B cell (primary cell): ENCODE measurements at regions not wholly inside any gene's neighbourhood (a gene's known extent, or its start where the extent isn't known, plus 50 kb on each side); places are given as distances from the start of the nearest gene placed in this dataset.

Experiments used
- ATAC-seq: fragments of 200-7000 bp; cut with Tn5 transposase; one replicate; pipeline ENCODE4 v1.10.0; 2021; ENCODE audit warnings: low read depth, mild to moderate bottlenecking, moderate number of reproducible peaks, moderate library complexity
- CTCF ChIA-PET: fragments of 350-600 bp; sonication (Branson Sonifier 250); formaldehyde crosslinking; loops from one replicate; lab custom pipeline; 2021; ENCODE audit warnings: antibody characterized with exemption, inconsistent platforms; lab: Charles Lee
- POLR2A ChIA-PET: fragments of 350-600 bp; sonication (Branson Sonifier 250); formaldehyde crosslinking; loops from one replicate; lab custom pipeline; 2021; ENCODE audit warnings: antibody characterized with exemption; lab: Charles Lee
- DNase-seq: peaks from one replicate; pipeline ENCODE4 v3.0.0; 2013
- H2AFZ ChIP-seq: 2 replicates; pipeline ENCODE4 v1.6.1; 2012; ENCODE audit warnings: mild to moderate bottlenecking, low read depth, low read length; ENCODE audit not compliant: insufficient read depth, poor library complexity, severe bottlenecking
- H3K27ac ChIP-seq, 2 donors: 1 replicate in 1 of 2; 2 replicates in 1 of 2; pipeline ENCODE4 v1.5.1; 2012 to 2013; ENCODE audit warnings: low read length in 2 of 2, mild to moderate bottlenecking in 2 of 2, moderate library complexity in 1 of 2
- H3K27me3 ChIP-seq, 4 experiments: fragments of 200-600 bp in 1 of 4; sonication (generic) in 1 of 4; replicated peaks in 1 of 4; 1 replicate in 2 of 4; 2 replicates in 2 of 4; pipeline versions ENCODE4 v1.6.1 to v1.7.0; 2013 to 2016; ENCODE audit warnings: low read length in 3 of 4, mild to moderate bottlenecking in 2 of 4, mixed read lengths in 1 of 4, moderate library complexity in 1 of 4; ENCODE audit not compliant: insufficient read depth in 4 of 4, control insufficient read depth in 3 of 4; ENCODE audit errors: control extremely low read depth in 1 of 4
- H3K36me3 ChIP-seq, 2 experiments: replicated peaks in 1 of 2; 1 replicate in 1 of 2; 2 replicates in 1 of 2; pipeline versions ENCODE4 v1.6.1 to v1.7.1; 2013; ENCODE audit warnings: low read length in 1 of 2; ENCODE audit not compliant: insufficient read depth in 2 of 2, control insufficient read depth in 1 of 2; ENCODE audit errors: control extremely low read depth in 1 of 2, extremely low read depth in 1 of 2
- H3K4me1 ChIP-seq, 2 donors: fragments of 200-600 bp in 1 of 2; sonication (generic) in 1 of 2; 1 replicate in 1 of 2; 2 replicates in 1 of 2; pipeline versions ENCODE4 v1.5.1 to v1.6.1; 2013 to 2017; ENCODE audit warnings: low read length in 2 of 2; ENCODE audit not compliant: control insufficient read depth in 2 of 2, insufficient read depth in 2 of 2
- H3K4me2 ChIP-seq: replicated peaks from 2 replicates; pipeline ENCODE3; 2012; ENCODE audit warnings: mild to moderate bottlenecking, low read depth, low read length; ENCODE audit not compliant: poor library complexity, severe bottlenecking
- H3K4me3 ChIP-seq, 5 experiments: fragments of 200-600 bp in 1 of 5; sonication (generic) in 1 of 5; 1 replicate in 3 of 5; 2 replicates in 2 of 5; pipeline versions ENCODE4 v1.5.1 to v1.7.0; 2011 to 2016; ENCODE audit warnings: low read length in 4 of 5, mild to moderate bottlenecking in 4 of 5, low read depth in 2 of 5, control low read depth in 1 of 5, moderate library complexity in 1 of 5; ENCODE audit not compliant: insufficient read depth in 1 of 5; ENCODE audit errors: control extremely low read depth in 1 of 5, extremely low read depth in 1 of 5
- H3K79me2 ChIP-seq: fragments of 200-600 bp; sonication (generic); one replicate; pipeline ENCODE4 v1.6.0; 2016; ENCODE audit warnings: low read length; ENCODE audit not compliant: control insufficient read depth, insufficient read depth
- H3K9ac ChIP-seq: fragments of 200-600 bp; sonication (generic); 2 replicates; pipeline ENCODE4 v1.6.1; 2017; ENCODE audit warnings: mild to moderate bottlenecking, low read length, moderate library complexity
- H3K9me3 ChIP-seq, 3 donors: one replicate each; pipeline versions ENCODE4 v1.6.1 to v1.7.1; 2013; ENCODE audit warnings: low read length in 2 of 3; ENCODE audit not compliant: control insufficient read depth in 2 of 3, insufficient read depth in 1 of 3; ENCODE audit errors: control extremely low read depth in 1 of 3
- H4K20me1 ChIP-seq: 2 replicates; pipeline ENCODE4 v1.6.0; 2012; ENCODE audit warnings: mild to moderate bottlenecking, low read length; ENCODE audit not compliant: insufficient read depth, control insufficient read depth, poor library complexity, severe bottlenecking
- H3K27ac Mint-ChIP-seq: one replicate; pipeline ENCODE4 v1.8.0; 2021; ENCODE audit warnings: mixed read lengths
- H3K27me3 Mint-ChIP-seq: one replicate; pipeline ENCODE4 v1.8.0; 2021; ENCODE audit warnings: mixed read lengths
- H3K4me1 Mint-ChIP-seq: one replicate; pipeline ENCODE4 v1.8.0; 2021; ENCODE audit warnings: mixed read lengths
- H3K4me3 Mint-ChIP-seq: one replicate; pipeline ENCODE4 v1.8.0; 2021; ENCODE audit warnings: mixed read lengths
- H3K9me3 Mint-ChIP-seq: one replicate; pipeline ENCODE4 v1.8.0; 2022; ENCODE audit warnings: mixed read lengths; ENCODE audit not compliant: insufficient read depth
- EZH2 ChIP-seq: IDR thresholded peaks from 2 replicates; pipeline ENCODE4 v1.6.1; 2012; ENCODE audit warnings: borderline replicate concordance, low read depth, mild to moderate bottlenecking, moderate library complexity, low read length; ENCODE audit not compliant: insufficient read depth, poor library complexity, severe bottlenecking
- WGBS: methylation state at CpG from one replicate; pipeline ENCODE4 v1.1.5; 2013; ENCODE audit warnings: missing lambda C conversion rate; ENCODE audit not compliant: insufficient coverage; 5-methylcytosine and 5-hydroxymethylcytosine counted together
- intact Hi-C: fragments of 100-400 bp; cut with micrococcal nuclease; formaldehyde crosslinking; loops from one replicate; pipeline ENCODE4 v1.10.0; 2022
- TF ChIP-seq, protein P1 (sequence below): fragments of 200-600 bp; IDR thresholded peaks from one replicate; pipeline ENCODE4 v1.8.0; 2022; ENCODE audit warnings: antibody characterized with exemption, mild to moderate bottlenecking

DNA sequence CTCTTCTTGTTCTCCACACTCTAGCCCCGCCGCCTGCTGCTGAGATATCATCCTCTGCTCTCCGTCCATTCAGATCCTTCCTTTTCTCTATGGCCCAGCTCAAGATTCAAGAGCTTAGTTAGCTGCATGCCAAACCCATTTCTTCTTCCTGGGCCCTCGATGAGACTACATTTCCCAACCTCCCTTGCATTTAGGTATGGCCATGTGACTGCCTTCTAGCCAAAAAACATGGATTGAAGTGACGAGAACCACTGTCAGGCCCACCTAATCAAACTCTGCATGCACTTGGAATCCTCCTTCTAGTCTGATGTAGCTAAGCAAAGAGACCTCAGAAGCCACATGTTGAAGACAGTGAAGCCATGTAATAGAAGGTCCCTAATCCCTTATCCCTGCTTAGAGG lies 308.2 kb downstream of the VPS13C start:
- TF ChIP-seq, protein P1, sequence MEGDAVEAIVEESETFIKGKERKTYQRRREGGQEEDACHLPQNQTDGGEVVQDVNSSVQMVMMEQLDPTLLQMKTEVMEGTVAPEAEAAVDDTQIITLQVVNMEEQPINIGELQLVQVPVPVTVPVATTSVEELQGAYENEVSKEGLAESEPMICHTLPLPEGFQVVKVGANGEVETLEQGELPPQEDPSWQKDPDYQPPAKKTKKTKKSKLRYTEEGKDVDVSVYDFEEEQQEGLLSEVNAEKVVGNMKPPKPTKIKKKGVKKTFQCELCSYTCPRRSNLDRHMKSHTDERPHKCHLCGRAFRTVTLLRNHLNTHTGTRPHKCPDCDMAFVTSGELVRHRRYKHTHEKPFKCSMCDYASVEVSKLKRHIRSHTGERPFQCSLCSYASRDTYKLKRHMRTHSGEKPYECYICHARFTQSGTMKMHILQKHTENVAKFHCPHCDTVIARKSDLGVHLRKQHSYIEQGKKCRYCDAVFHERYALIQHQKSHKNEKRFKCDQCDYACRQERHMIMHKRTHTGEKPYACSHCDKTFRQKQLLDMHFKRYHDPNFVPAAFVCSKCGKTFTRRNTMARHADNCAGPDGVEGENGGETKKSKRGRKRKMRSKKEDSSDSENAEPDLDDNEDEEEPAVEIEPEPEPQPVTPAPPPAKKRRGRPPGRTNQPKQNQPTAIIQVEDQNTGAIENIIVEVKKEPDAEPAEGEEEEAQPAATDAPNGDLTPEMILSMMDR: no peak
- TF ChIP-seq EZH2: no peak
- ChIA-PET POLR2A (no interaction called here), CTCF (no interaction called here)
- peaks cover 10% of the 10 kb centered on the region for H3K27me3 Mint-ChIP-seq
- H3K4me1 ChIP-seq: no peaks in the 10 kb centered on the region
- H3K27ac Mint-ChIP-seq: no peak overlapping the region
- DNase-seq (no peak), ATAC-seq (no peak)
- no peak overlapping the region for H3K4me2 ChIP-seq
- no peaks in the 10 kb centered on the region for H4K20me1 ChIP-seq
- no peaks in the 10 kb centered on the region for H3K27me3 ChIP-seq
- H3K9me3 ChIP-seq: no peaks in the 10 kb centered on the region
- no peak overlapping the region for H2AFZ ChIP-seq
- no peaks in the 10 kb centered on the region for H3K4me1 Mint-ChIP-seq
- 93% methylated on average over 4 of the region's 5 CpGs for WGBS
- no peaks in the 10 kb centered on the region for H3K9me3 Mint-ChIP-seq
- no peak overlapping the region for H3K4me3 Mint-ChIP-seq
- H3K27ac ChIP-seq: no peak overlapping the region
- intact Hi-C loops: no loop called here
- H3K9ac ChIP-seq: no peak overlapping the region
- H3K79me2 ChIP-seq: no peaks in the 10 kb centered on the region
- no peak overlapping the region for H3K4me3 ChIP-seq
- no peaks in the 10 kb centered on the region for H3K36me3 ChIP-seq

DNA sequence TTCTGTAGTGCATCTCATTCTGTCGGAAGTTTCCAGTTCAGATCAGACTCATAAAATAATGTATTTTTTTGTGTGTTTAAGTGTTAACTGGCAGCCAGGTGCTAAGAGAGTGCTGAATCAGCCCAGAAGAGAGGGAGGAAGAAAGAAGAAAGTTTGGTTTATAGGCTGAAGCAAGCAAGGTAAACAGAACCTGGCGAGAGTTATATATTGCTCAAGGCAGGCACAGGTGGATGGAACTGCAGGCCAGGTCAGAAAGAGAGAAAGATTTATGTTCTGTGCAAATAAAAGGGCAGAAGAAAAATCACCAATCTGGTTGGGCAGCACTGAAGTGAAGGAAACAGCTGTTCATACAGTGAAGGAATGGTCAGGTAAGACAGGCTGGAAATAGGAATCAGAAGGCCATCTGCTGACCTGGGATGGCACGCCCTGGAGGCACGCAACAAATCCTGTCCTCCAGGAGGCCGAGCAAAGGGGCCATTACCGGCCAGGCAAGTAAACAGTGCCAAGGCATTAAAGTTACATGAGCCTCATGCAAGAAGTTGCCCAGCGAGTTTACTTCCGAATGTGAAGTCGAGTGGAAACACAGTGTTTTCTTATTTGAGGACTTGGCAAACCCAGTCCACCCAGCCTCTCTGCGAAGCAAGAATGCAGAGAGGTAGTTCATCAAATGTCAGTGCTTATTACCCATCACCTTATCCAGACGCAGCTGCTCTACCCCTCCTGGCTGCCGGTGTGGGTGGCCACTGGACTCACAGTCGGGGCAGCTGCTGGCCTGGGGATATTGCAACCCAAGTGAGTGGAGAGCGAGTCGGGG lies 309.8 kb downstream of the VPS13C start:
- H3K4me1 ChIP-seq: no peaks in the 10 kb centered on the region
- ChIA-PET POLR2A (no interaction called here), CTCF (no interaction called here)
- no peaks in the 10 kb centered on the region for H4K20me1 ChIP-seq
- TF ChIP-seq EZH2: no peak
- TF ChIP-seq, protein P1: no peak
- no peaks in the 10 kb centered on the region for H3K36me3 ChIP-seq
- H3K79me2 ChIP-seq: no peaks in the 10 kb centered on the region
- ATAC-seq: no peak
- no peak overlapping the region for H3K4me3 ChIP-seq
- 98% methylated on average over 14 of the region's 15 CpGs for WGBS
- H3K9ac ChIP-seq: no peak overlapping the region
- Mint-ChIP-seq H3K27me3 (peaks cover 10% of the 10 kb centered on the region), H3K4me3 (no peak overlapping the region), H3K9me3 (no peaks in the 10 kb centered on the region), H3K4me1 (no peaks in the 10 kb centered on the region), H3K27ac (no peak overlapping the region)
- intact Hi-C loops: no loop called here
- H3K27me3 ChIP-seq: peaks cover 0 to 3% (median 1%) of the 10 kb centered on the region in 4 experiments
- no peak for DNase-seq
- H2AFZ ChIP-seq: no peak overlapping the region
- H3K27ac ChIP-seq: no peak overlapping the region
- no peaks in the 10 kb centered on the region for H3K9me3 ChIP-seq
- no peak overlapping the region for H3K4me2 ChIP-seq
